ENCODE measurements at regions not wholly inside any gene's neighbourhood (a gene's known extent, or its start where the extent isn't known, plus 50 kb on each side); places are given as distances from the start of the nearest gene placed in this dataset.

- TF ChIP-seq CTCF (IDR thresholded peaks at IDR 0.05 in 8 of 11, conservative IDR thresholded peaks at IDR 0.05 in 3 of 11) (no peak), POLR2AphosphoS5 (IDR thresholded peaks at IDR 0.05) (no peak), POLR2A (IDR thresholded peaks at IDR 0.05) (no peak)
Measured at GRCh38 chr19:30145467-30145866, 203.4 kb downstream of the URI1 start.
